GM21528 (cell line): ENCODE measurements at regions not wholly inside any gene's neighbourhood (a gene's known extent, or its start where the extent isn't known, plus 50 kb on each side); places are given as distances from the start of the nearest gene placed in this dataset.

Source experiments
- ATAC-seq: cut with Tn5 transposase; IDR thresholded peaks from one replicate; pipeline ENCODE4 v1.9.1; 2021; ENCODE audit warnings: mild to moderate bottlenecking, moderate library complexity; ENCODE audit not compliant: unreplicated experiment, low FRiP score

- no peak for ATAC-seq
Measured at GRCh38 chr3:31210068-31210645, 315.7 kb upstream of the GADL1 start.

DNA sequence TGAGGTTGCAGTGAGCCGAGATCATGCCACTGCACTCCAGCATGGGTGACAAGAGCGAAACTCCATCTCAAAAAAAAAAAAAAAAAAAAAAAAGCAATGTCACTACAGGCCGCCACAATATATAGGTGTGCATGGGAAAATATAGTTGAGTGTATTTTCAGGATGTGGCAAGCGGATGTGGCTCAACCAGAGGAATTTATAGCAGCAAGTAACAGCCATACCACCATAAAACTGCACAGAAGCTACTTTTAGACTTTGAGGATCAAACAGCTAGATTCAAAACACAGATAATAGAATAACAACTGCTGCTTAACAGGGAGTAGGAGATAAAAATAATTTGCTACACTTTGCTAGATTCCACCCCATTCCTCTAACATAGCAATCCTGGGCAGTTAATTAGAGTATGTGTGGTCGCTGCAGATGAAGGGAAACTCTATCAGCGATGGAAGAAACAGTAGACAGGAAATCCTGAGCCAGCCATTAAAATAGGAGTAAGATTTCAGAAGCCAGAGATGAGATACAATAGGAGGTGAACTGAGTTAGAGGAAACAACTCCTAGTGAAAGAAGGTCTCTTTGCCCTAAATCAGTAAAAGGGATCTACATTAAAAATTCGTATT lies 318.7 kb upstream of the STT3B start:
- ATAC-seq: peak; percentile 85

- no peak for ATAC-seq
Measured at GRCh38 chr3:31218082-31218481, 314.6 kb upstream of the STT3B start.

DNA sequence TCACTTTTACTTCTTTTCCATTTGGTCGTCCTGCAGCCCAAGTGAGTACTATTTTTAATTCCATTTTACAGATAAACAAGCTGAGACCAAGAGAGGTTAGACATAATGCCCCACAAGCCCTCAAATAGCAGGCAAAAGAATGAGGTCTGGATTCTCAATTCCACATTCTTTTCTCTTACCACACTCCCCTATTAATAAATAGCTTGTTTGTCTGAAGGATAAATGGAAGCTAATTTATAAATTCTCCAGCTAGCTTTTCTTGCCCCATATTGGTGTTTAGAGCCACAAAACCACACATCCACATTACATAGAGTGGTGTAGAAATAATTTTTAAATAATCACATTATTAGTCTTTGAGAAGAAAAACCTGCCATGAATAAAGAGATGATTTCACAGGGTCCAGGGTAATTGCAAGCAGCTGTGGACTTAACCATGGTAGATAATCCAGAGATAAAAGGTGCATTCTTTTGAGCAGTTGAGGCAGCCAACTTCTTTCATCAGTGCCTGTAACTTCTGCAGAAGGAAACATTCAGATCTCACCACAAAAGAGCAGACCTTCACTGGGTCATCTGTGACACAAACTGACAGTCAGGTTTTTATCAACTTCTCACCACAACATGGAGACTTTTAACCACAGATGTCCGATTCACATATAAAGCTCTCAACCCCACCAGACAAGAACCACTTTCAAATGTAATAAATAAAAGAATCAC lies 313.4 kb upstream of the STT3B start:
- ATAC-seq: peak; percentile 78

- ATAC-seq: no peak
Measured at GRCh38 chr3:31220431-31220830, 312.3 kb upstream of the STT3B start.

DNA sequence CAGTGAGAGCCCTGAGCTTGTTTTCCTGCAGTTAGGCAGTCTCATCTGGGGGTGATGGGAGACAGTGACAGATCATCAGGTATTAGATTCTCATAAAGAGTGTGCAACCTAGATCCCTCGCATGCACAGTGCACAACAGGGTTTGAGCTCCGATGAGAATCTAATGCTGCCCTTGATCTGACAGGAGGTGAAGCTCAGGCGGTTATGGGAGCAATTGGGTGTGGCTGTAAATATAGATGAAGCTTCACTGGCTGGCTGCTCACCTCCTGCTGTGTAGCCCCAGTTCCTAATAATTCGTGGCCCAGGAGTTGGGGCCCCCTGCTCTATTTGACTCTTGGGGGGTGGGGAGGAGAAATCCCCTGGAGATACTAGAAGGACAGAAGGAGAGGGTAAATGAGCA lies 309.4 kb upstream of the STT3B start:
- no peak for ATAC-seq

DNA sequence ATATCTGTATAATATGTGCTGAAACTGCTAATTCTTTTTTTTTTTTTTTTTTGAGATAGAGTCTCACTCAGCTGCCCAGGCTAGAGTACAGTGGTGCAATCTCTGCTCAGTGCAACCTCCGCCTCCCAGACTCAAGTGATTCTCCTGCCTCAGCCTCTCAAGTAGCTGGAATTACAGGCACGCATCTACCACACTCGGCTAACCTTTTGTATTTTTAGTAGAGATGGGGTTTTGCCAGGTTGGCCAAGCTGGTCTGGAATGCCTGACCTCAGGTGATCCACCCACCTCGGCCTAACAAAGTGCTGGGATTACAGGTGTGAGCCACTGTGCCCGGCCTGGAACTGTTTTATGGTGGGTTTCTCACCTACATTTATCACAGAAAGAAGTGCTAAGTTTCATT lies 307.8 kb upstream of the STT3B start:
- ATAC-seq: no peak

DNA sequence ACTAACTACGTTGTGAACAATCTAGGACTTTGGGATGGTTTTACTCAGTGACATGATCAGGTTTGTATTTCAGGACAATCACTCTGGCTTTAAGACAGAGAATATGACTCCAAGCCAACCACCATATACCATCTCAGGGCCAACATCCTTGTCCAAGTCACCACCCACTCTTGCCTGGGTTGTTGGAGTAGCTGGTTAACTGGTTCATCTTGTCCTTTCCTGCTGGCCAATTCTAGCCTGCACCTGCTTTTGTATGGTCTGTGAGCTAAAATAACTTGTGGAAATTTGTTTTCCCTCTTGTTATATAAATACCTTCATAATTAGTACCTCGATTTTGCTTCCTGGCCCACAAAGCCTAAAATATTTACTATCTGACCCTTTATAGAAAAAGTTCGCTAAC lies 306.8 kb upstream of the STT3B start:
- ATAC-seq: no peak

GRCh38 chr3:31226346-31226745 lies 306.4 kb upstream of the STT3B start:
- ATAC-seq: no peak

- ATAC-seq: no peak
Measured at GRCh38 chr3:31227131-31227562, 305.6 kb upstream of the STT3B start.

GRCh38 chr3:31230425-31231223 lies 302.1 kb upstream of the STT3B start:
- ATAC-seq: peak; percentile 41

GRCh38 chr3:31232055-31233025 lies 300.4 kb upstream of the STT3B start:
- ATAC-seq: no peak

GRCh38 chr3:31234145-31234544 lies 298.6 kb upstream of the STT3B start:
- no peak for ATAC-seq

- ATAC-seq: no peak
Measured at GRCh38 chr3:31235062-31235700, 297.5 kb upstream of the STT3B start.

DNA sequence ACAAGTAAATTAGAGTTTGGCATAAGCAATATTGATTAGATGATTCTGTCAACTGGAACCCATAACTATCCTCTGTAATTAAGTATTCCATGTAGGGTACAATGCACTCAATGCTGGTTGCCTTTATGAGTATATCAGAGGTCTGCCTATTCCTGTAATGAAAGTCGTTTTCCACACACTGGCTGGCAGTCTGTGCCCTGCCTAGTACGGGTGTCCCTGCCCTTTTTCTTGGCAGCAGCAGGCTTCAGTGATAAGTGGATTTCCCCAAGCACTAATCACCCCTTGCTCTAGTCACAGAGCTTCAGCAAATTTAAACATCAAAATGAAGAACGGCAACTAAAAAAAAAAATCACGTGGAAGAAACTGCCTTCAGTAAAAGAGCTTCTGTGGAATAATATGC lies 294.8 kb upstream of the STT3B start:
- no peak for ATAC-seq

- ATAC-seq: no peak
Measured at GRCh38 chr3:31240013-31240412, 292.7 kb upstream of the STT3B start.

DNA sequence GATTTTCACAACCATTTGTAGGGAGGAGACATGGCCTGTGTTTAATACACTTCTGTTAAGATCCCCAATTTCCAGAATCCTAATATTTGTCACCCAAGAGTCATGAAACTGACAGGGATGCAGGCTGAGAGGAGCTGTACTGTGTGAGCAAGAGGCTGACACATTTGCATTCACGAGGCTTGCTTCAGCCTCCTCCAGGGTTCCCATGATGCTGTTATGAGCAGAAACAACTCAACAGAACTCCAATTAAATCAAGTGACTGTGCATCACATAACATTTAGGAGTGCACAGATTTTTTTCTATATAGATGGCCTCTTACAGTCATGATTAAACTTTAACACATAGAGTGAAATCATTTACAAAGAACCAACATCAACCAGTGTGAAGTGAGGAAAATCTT lies 292.3 kb upstream of the STT3B start:
- ATAC-seq: no peak

DNA sequence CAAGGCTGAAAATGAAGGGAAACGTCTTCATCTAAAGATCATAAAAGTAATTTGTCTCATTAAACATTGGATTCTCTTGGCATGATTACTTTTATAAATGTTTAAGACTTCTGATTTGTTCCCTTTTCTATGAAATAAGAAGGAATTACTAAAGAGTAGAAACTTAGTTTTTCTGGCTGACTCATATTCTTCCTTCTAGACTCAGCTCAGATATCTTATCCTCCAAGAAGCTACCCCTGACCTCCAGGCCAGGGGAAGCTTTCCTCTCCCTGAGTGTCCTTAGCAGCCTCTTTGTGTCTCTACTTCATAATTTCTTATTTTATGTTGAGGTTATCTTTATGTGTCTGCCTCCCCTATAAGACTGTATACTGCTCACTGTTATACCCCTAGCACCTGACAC lies 291.9 kb upstream of the STT3B start:
- no peak for ATAC-seq

DNA sequence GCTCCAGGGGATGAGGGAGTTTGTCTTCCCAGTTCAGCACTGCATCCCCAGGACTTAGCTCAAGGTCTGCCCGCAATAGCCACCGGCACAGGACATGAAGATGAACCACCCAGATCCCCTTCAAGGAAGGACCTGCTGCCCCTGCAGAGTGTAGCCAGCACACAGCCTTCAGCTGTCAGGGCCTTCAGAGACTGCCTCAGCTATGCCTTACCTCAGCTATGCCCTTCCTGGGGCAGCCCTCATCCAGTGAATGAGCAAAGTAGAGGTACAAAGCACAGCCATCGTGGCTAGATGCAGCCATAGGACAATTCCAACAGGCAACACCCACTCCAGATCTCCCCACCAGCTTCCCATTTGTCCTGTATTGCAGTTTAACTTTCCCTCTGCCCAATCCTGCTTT lies 291.2 kb upstream of the STT3B start:
- no peak for ATAC-seq
